ENCODE measurements at regions not wholly inside any gene's neighbourhood (a gene's known extent, or its start where the extent isn't known, plus 50 kb on each side); places are given as distances from the start of the nearest gene placed in this dataset.

- TF ChIP-seq CTCF (IDR thresholded peaks at IDR 0.05) (no peak), POLR2A (IDR thresholded peaks at IDR 0.05) (no peak)
Observed at GRCh38 chr14:32004300-32004699, 72.8 kb upstream of the ARHGAP5 start.
